GM21825 (cell line): ENCODE measurements at regions not wholly inside any gene's neighbourhood (a gene's known extent, or its start where the extent isn't known, plus 50 kb on each side); places are given as distances from the start of the nearest gene placed in this dataset.

ENCODE experiments used
- ATAC-seq: cut with Tn5 transposase; IDR thresholded peaks from one replicate; pipeline ENCODE4 v1.9.1; 2021; ENCODE audit warnings: mild to moderate bottlenecking, moderate library complexity; ENCODE audit not compliant: unreplicated experiment

GRCh38 chr9:118276784-118277183 is 572.6 kb downstream of the TLR4 start:
- ATAC-seq: no peak

GRCh38 chr9:118281772-118282171 is 577.6 kb downstream of the TLR4 start:
- no peak for ATAC-seq

GRCh38 chr9:118283488-118283887 is 579.3 kb downstream of the TLR4 start:
- ATAC-seq: no peak

GRCh38 chr9:118290116-118290515 is 585.9 kb downstream of the TLR4 start:
- ATAC-seq: no peak

DNA sequence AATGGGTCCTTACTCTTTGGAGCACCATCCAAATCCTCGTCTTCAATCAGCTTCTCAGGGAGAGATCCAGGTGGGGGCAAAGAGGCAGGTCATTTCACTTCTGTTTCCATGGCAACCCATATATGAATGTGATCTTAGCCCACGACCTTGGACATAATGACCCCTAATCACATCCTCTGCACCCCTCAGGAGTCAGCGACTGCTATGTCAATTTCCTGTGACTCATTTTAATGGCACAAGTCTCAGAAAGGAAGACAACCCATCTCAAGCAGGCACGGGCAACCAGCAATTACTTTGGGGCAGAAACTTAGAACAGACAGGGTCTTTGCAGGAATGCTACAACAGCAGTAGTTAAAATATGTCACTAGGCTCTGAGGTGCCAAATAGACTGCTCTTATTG is 591.2 kb downstream of the TLR4 start:
- no peak for ATAC-seq

DNA sequence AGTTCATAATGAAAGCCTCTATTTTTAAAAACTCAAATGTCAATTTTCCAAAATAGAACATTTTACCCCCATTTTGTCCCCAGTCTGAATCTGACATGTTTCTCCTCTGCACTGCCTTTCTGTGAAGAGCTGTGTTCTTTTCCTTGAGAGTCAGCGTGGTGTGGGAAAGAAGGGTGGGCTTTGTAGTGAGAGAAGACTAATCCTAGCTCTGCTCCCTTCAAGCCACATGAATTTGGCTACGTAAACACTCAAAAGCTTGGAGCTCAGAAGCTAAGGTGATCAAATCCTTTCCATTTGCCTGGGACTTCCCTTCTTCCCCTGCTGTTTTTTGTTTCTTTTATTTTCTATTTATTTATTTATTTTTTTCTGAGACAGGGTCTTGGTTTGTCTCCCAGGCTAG is 598.5 kb downstream of the TLR4 start:
- ATAC-seq: no peak

GRCh38 chr9:118303216-118303615 is 599.0 kb downstream of the TLR4 start:
- ATAC-seq: no peak

- no peak for ATAC-seq
Measured at GRCh38 chr9:118305331-118305730, 601.1 kb downstream of the TLR4 start.

DNA sequence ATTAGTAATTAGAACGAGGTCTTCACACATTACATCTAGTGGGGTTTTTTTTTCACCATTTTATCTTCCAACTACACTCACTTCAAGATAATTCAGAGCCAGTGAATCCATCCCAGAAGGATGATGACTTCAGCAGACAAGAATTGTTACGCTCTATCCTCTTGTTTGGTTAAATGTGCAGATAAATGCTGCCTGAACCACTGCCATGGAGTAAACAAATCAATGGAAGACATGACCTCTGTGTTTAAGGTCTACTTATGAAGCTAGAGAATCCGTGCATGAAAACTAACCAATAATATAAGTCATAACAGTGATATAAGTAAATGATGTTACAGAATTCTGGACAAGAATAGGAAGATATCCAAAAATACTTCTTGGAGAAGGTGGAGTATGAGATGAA is 602.6 kb downstream of the TLR4 start:
- no peak for ATAC-seq

DNA sequence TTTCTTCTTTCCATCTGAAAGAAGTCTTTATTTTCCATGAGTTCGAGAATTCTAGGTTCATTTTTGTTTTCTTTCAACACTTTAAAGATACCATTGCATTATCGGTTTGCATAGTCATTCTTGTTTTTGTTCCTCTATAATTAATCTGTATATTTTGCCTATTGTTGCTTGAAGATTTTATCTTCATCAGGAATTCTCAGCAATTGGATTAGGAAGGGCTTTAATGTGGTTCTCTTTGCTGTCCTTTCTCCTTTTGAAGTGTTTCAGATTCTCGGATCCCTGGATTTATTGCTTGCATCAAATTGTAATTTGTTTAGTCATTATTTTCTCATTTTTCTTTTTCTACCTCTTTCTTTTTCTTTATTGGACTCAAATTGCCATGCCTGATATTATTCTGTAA is 609.8 kb downstream of the TLR4 start:
- ATAC-seq: no peak

GRCh38 chr9:118316831-118317343 is 612.7 kb downstream of the TLR4 start:
- ATAC-seq: no peak

- no peak for ATAC-seq
Measured at GRCh38 chr9:118318770-118319431, 614.7 kb downstream of the TLR4 start.

- no peak for ATAC-seq
Measured at GRCh38 chr9:118321788-118322187, 617.6 kb downstream of the TLR4 start.

GRCh38 chr9:118324706-118325105 is 620.5 kb downstream of the TLR4 start:
- no peak for ATAC-seq

DNA sequence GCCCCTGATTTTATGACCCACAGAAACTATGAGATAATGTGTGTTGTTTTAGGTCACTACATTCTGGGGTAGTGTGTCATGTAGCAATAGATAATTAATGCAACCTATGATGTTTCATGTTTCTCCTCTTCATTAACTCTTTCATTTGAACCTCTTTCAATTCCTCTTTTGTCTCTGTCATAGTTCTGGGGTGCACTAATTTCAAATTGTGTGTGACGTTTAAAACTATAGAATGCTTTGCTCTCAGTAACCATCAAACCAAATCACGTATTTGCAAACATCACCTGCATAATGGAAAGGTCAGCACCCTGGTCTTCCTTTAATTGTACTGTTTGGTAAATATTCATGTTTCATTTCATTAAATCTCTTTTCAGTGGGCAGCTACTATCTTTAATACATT is 621.6 kb downstream of the TLR4 start:
- no peak for ATAC-seq

DNA sequence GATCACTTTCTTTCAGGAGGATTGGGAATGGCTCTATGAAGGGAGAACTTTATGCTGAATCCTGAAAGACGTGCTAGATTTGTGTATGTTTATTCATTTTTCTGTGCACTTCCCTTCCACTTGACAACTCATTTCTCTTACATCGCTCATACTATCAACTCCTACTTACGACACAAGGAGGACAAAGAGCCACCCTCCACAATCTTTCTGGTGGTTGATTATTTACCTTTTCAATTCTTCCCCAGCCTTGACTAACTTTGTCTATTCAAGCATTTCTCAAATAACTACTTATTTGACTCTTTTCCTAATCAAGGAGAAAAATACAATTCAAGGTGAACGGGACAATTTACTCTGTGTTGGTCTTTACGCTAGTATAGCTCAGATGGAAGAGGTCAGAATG is 622.1 kb downstream of the TLR4 start:
- ATAC-seq: no peak

GRCh38 chr9:118330191-118330986 is 626.2 kb downstream of the TLR4 start:
- ATAC-seq: no peak

GRCh38 chr9:118331622-118332045 is 627.4 kb downstream of the TLR4 start:
- ATAC-seq: no peak

GRCh38 chr9:118336250-118336942 is 632.2 kb downstream of the TLR4 start:
- no peak for ATAC-seq

GRCh38 chr9:118336943-118337330 is 632.7 kb downstream of the TLR4 start:
- no peak for ATAC-seq

DNA sequence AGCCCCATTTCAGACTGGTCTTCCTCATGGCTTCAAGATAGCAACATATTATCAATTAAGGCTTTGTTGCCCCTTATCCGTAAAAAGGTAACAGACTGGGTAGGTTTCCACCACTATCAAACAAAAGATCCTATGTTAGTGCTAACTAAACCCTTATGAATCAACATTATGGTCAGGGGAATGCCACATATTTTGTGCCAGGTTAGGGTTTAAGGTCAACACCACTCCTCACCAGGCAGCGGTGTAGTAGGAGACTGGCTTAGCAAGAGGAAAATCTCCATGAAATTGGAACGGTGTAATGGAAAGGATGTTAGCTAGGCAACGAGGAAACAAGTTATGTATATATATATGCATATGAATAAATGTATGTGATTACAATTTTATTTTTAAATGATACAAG is 655.8 kb downstream of the TLR4 start:
- ATAC-seq: no peak

- no peak for ATAC-seq
Measured at GRCh38 chr9:118362123-118362522, 657.9 kb downstream of the TLR4 start.
